Activated CD4-positive, alpha-beta memory T cell treated with anti-CD3 and anti-CD28 coated beads, Interleukin-2, amount 10 ng/mL, durations not matched to agents 7 days and 5 days (primary cell): ENCODE measurements at regions not wholly inside any gene's neighbourhood (a gene's known extent, or its start where the extent isn't known, plus 50 kb on each side); places are given as distances from the start of the nearest gene placed in this dataset.
"Not testable (repeated sequence)": the region's sequence is repeated elsewhere in the genome, so short reads cannot be mapped to it uniquely, and the experiment has no call there.

ENCODE experiments used
- CTCF ChIA-PET: fragments of 350-600 bp; sonication (Branson Sonifier 250); formaldehyde crosslinking; loops from one replicate; lab custom pipeline; 2021; ENCODE audit warnings: antibody characterized with exemption, inconsistent platforms; lab: Charles Lee
- POLR2A ChIA-PET: fragments of 350-600 bp; sonication (Branson Sonifier 250); formaldehyde crosslinking; loops from one replicate; lab custom pipeline; 2021; ENCODE audit warnings: antibody characterized with exemption; lab: Charles Lee
- DNase-seq: peaks from one replicate; pipeline ENCODE4 v3.0.0-alpha.2; 2020
- H3K27ac Mint-ChIP-seq: one replicate; pipeline ENCODE4 v1.8.0; 2021; ENCODE audit warnings: mild to moderate bottlenecking, mixed read lengths
- H3K27me3 Mint-ChIP-seq: one replicate; pipeline ENCODE4 v1.8.0; 2021; ENCODE audit warnings: mixed read lengths
- H3K36me3 Mint-ChIP-seq: one replicate; pipeline ENCODE4 v1.8.0; 2021; ENCODE audit warnings: low read depth, mixed read lengths
- H3K4me1 Mint-ChIP-seq: one replicate; pipeline ENCODE4 v1.8.0; 2021; ENCODE audit warnings: mixed read lengths
- H3K4me3 Mint-ChIP-seq: one replicate; pipeline ENCODE4 v1.8.0; 2021; ENCODE audit warnings: mild to moderate bottlenecking, mixed read lengths
- H3K9me3 Mint-ChIP-seq: one replicate; pipeline ENCODE4 v1.8.0; 2021; ENCODE audit warnings: mixed read lengths

GRCh38 chr3:162699291-162699690 lies 1202.7 kb downstream of the OTOL1 start:
- Mint-ChIP-seq H3K9me3 (peaks cover 6% of the 10 kb centered on the region), H3K27me3 (no peaks in the 10 kb centered on the region), H3K4me3 (no peak overlapping the region), H3K4me1 (no peaks in the 10 kb centered on the region), H3K27ac (no peak overlapping the region), H3K36me3 (no peaks in the 10 kb centered on the region)
- ChIA-PET POLR2A (no interaction called here), CTCF (no interaction called here)
- DNase-seq, result no peak

DNA sequence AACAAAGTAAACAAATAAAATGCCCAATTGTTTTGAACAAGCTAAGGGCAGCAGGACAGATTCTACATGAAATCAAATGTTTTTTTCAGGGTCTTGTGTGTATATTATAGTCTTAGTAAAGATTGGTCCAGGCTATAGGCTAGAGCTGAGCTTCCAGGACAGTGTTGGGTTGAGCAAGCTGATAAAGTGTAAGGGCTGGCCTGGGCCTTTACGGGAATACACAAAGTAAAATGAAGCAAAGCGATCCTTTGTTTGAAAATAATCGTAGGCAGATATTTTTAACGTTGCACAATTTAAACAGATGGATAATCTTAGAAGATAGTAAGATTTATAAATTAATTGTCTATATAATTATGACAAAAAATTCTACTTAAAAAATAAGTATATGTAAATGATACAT lies 1204.6 kb downstream of the OTOL1 start:
- POLR2A ChIA-PET, result no interaction called here
- Mint-ChIP-seq H3K27ac (no peak overlapping the region), H3K36me3 (no peaks in the 10 kb centered on the region), H3K4me1 (no peaks in the 10 kb centered on the region), H3K27me3 (no peaks in the 10 kb centered on the region), H3K4me3 (no peak overlapping the region), H3K9me3 (peaks cover 6% of the 10 kb centered on the region)
- CTCF ChIA-PET, result no interaction called here
- no peak for DNase-seq

DNA sequence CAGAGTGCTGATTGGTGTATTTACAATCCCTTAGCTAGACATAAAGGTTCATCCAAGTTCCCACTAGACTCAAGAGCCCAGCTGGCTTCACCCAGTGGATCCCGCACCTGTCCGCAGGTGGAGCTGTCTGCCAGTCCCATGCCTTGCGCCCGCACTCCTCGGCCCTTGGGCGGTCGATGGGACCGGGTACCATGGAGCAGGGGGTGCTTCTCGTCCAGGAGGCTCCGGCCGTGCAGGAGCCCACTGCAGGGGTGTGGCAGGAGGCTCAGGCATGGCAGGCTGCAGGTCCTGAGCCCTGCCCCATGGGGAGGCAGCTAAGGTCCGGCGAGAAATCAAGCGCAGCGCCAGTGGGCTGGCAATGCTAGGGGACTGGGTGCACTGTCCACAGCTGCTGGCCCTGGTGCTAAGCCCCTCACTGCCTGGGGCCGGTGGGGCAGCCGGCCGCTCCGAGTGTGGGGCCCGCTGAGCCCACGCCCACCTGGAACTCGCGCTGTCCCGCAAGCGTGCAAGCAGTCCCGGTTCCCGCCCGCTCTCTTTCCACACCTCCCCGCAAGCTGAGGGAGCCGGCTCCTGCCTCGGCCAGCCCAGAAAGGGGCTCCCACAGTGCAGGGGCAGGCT lies 1206.3 kb downstream of the OTOL1 start:
- no peaks in the 10 kb centered on the region for H3K27me3 Mint-ChIP-seq
- no peak for DNase-seq
- no peaks in the 10 kb centered on the region for H3K4me1 Mint-ChIP-seq
- H3K4me3 Mint-ChIP-seq, result no peak overlapping the region
- ChIA-PET POLR2A (no interaction called here), CTCF (no interaction called here)
- H3K36me3 Mint-ChIP-seq, result no peaks in the 10 kb centered on the region
- H3K9me3 Mint-ChIP-seq, result peaks cover 5% of the 10 kb centered on the region
- H3K27ac Mint-ChIP-seq, result no peak overlapping the region

- no peak for DNase-seq
- CTCF ChIA-PET, result no interaction called here
- POLR2A ChIA-PET, result no interaction called here
- no peaks in the 10 kb centered on the region for H3K36me3 Mint-ChIP-seq
- no peaks in the 10 kb centered on the region for H3K4me1 Mint-ChIP-seq
- peaks cover 7% of the 10 kb centered on the region for H3K9me3 Mint-ChIP-seq
- no peaks in the 10 kb centered on the region for H3K27me3 Mint-ChIP-seq
- H3K27ac Mint-ChIP-seq, result no peak overlapping the region
- H3K4me3 Mint-ChIP-seq, result no peak overlapping the region
Observed at GRCh38 chr3:162704238-162704637, 1207.6 kb downstream of the OTOL1 start.

- no peak for DNase-seq
- ChIA-PET POLR2A (no interaction called here), CTCF (no interaction called here)
- Mint-ChIP-seq H3K4me3 (no peak overlapping the region), H3K27me3 (no peaks in the 10 kb centered on the region), H3K4me1 (no peaks in the 10 kb centered on the region), H3K27ac (no peak overlapping the region), H3K9me3 (peaks cover 7% of the 10 kb centered on the region), H3K36me3 (no peaks in the 10 kb centered on the region)
Observed at GRCh38 chr3:162704799-162705385, 1208.3 kb downstream of the OTOL1 start.

DNA sequence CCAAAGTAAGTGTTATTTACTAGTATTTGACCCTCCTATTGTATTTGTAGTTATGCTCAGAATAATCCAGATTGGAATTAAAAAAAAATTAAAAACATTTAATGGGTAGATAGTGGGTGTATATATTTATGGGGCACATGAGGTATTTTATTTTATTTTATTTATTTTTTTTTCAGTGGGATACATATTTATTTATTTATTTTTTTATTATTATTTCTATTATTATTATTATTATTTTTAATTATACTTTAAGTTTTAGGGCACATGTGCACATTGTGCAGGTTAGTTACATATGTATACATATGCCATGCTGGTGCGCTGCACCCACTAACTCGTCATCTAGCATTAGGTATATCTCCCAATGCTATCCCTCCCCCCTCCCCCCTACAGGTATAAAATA lies 1211.8 kb downstream of the OTOL1 start:
- POLR2A ChIA-PET, DNase-seq, H3K27me3 Mint-ChIP-seq, H3K27ac Mint-ChIP-seq, H3K36me3 Mint-ChIP-seq, H3K9me3 Mint-ChIP-seq, H3K4me3 Mint-ChIP-seq, CTCF ChIA-PET, H3K4me1 Mint-ChIP-seq: not testable (repeated sequence)

DNA sequence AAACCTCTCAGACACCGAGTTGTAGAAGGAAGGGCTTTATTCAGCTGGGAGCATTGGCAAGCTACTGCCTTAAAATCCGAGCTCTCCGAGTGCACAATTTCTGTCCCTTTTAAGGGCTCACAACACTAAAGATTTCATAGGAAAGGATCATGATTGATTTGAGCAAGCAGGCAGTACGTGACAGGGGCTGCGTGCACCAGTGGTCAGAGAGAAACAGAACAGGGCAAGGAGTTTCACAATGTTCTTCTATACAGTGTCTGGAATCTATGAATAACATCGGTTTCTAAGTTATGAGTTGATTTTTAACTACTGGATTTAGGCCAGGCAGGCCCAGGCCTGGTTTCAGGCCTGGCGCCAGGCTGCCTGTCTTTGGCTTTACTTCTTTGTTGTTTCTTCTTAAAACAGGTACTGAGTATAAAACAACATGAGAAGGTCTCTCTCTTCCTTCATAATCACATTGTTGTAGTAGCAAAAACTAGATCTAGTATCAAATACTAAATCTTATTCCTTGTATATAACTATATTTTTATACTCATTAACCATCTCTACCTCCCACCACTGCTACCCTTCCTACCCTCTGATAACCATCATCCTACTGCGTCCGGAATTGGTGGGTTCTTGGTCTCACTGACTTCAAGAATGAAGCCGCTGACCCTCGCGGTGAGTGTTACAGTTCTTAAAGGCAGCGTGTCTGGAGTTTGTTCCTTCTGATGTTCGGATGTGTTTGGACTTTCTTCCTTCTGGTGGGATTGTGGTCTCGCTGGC lies 1212.5 kb downstream of the OTOL1 start:
- H3K9me3 Mint-ChIP-seq, H3K27ac Mint-ChIP-seq: not testable (repeated sequence)

DNA sequence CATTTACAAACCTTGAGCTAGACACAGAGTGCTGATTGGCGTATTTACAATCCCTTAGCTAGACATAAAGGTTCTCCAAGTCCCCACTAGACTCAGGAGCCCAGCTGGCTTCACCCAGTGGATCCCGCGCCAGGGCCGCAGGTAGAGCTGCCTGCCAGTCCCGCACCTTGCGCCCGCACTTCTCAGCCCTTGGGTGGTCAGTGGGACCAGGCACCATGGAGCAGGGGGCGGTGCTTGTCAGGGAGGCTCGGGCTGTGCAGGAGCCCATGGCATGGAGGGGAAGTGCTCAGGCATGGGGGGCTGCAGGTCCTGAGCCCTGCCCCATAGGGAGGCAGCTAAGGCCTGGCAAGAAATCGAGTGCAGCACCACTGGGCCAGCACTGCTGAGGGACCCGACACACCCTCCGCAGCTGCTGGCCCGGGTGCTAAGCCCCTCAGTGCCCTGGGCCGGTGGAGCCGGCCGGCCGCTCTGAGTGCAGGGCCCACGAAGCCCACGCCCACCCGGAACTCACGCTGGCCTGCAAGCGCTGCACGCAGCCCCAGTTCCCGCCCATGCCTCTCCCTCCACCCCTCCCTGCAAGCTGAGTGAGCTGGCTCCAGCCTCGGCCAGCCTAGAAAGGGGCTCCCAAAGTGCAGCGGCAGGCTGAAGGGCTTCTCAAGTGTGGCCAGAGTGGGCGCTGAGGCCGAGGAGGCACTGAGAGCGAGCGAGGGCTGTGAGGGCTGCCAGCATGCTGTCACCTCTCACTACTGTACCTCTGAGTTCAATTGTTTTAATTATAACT lies 1213.9 kb downstream of the OTOL1 start:
- Mint-ChIP-seq H3K36me3 (no peaks in the 10 kb centered on the region), H3K4me1 (no peaks in the 10 kb centered on the region), H3K4me3 (no peak overlapping the region), H3K9me3 (peaks cover 5% of the 10 kb centered on the region), H3K27ac (no peak overlapping the region), H3K27me3 (no peaks in the 10 kb centered on the region)
- DNase-seq, result no peak
- ChIA-PET POLR2A (no interaction called here), CTCF (no interaction called here)

More for the DNA sequence above, 1212.5 kb downstream of the OTOL1 start:
- DNase-seq, CTCF ChIA-PET, H3K4me3 Mint-ChIP-seq, POLR2A ChIA-PET, H3K27me3 Mint-ChIP-seq, H3K36me3 Mint-ChIP-seq, H3K4me1 Mint-ChIP-seq: not testable (repeated sequence)

- H3K27me3 Mint-ChIP-seq, H3K36me3 Mint-ChIP-seq, H3K27ac Mint-ChIP-seq, CTCF ChIA-PET, POLR2A ChIA-PET, H3K9me3 Mint-ChIP-seq, H3K4me3 Mint-ChIP-seq, H3K4me1 Mint-ChIP-seq, DNase-seq: not testable (repeated sequence)
Observed at GRCh38 chr3:162717074-162717473, 1220.5 kb downstream of the OTOL1 start.

- DNase-seq, result no peak
- H3K9me3 Mint-ChIP-seq, result peaks cover 3% of the 10 kb centered on the region
- no peak overlapping the region for H3K27ac Mint-ChIP-seq
- no peaks in the 10 kb centered on the region for H3K36me3 Mint-ChIP-seq
- POLR2A ChIA-PET, result no interaction called here
- H3K4me3 Mint-ChIP-seq, result no peak overlapping the region
- H3K4me1 Mint-ChIP-seq, result no peaks in the 10 kb centered on the region
- CTCF ChIA-PET, result no interaction called here
- no peaks in the 10 kb centered on the region for H3K27me3 Mint-ChIP-seq
Observed at GRCh38 chr3:162718697-162719096, 1222.1 kb downstream of the OTOL1 start.

DNA sequence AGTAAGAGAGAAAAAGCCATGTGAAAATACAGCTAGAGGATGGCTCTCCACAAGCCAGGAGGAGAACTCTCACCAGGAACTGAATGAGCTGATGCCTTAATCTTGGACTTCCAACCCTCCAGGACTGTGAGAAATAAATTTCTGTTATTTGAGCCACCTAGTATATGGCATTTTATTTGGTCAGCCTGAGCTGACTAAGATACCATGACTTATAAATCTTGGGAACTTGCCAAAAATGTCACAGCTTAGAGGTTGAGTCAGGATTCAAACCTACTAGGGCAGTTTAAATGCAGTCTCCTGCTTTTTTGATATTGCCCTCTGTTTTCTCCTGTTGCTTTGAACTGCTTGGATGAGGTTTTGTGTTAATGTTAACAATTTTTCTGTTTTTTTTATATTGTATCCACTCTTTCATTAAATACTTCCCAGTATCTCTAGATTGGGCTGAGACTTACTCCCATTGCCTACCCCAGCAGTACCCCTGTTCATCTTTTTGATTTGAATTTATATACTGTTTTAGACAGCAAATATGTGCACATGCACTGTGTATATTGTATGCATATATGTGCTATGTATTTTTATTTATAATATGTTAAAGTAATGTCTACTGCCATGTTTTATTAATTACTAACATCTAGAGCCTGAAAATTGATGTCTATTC lies 1223.2 kb downstream of the OTOL1 start:
- Mint-ChIP-seq H3K27me3 (no peaks in the 10 kb centered on the region), H3K9me3 (peaks cover 3% of the 10 kb centered on the region), H3K36me3 (no peaks in the 10 kb centered on the region), H3K27ac (no peak overlapping the region), H3K4me3 (no peak overlapping the region), H3K4me1 (no peaks in the 10 kb centered on the region)
- POLR2A ChIA-PET, result no interaction called here
- CTCF ChIA-PET, result no interaction called here
- DNase-seq, result no peak

GRCh38 chr3:162721736-162722135 lies 1225.1 kb downstream of the OTOL1 start:
- POLR2A ChIA-PET, result no interaction called here
- Mint-ChIP-seq H3K27me3 (no peaks in the 10 kb centered on the region), H3K4me1 (no peaks in the 10 kb centered on the region), H3K9me3 (peaks cover 3% of the 10 kb centered on the region), H3K4me3 (no peak overlapping the region), H3K36me3 (no peaks in the 10 kb centered on the region), H3K27ac (no peak overlapping the region)
- DNase-seq, result no peak
- CTCF ChIA-PET, result no interaction called here

DNA sequence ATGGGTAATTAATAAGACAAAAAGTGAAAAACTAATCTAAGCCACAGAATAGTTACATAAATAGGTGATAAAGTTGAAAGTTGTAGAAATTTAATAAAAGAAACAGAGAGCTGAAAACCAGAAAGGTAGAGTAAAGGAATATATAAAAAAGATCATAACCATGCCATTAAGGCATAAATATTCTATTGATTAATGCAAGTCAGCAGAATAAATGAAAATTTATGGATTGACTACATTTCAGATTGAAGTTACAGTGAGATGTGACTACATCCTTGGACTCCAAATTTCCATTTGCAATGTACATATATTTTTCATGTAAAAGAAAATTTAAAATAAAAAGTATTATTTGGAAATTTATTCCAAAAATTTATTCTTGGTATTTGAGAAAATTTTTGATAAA lies 1225.7 kb downstream of the OTOL1 start:
- ChIA-PET POLR2A (no interaction called here), CTCF (no interaction called here)
- no peaks in the 10 kb centered on the region for H3K4me1 Mint-ChIP-seq
- no peak overlapping the region for H3K27ac Mint-ChIP-seq
- H3K9me3 Mint-ChIP-seq, result peaks cover 3% of the 10 kb centered on the region
- no peak overlapping the region for H3K4me3 Mint-ChIP-seq
- H3K27me3 Mint-ChIP-seq, result no peaks in the 10 kb centered on the region
- no peaks in the 10 kb centered on the region for H3K36me3 Mint-ChIP-seq
- no peak for DNase-seq
